ENCODE measurements at regions not wholly inside any gene's neighbourhood (a gene's known extent, or its start where the extent isn't known, plus 50 kb on each side); places are given as distances from the start of the nearest gene placed in this dataset.

DNA sequence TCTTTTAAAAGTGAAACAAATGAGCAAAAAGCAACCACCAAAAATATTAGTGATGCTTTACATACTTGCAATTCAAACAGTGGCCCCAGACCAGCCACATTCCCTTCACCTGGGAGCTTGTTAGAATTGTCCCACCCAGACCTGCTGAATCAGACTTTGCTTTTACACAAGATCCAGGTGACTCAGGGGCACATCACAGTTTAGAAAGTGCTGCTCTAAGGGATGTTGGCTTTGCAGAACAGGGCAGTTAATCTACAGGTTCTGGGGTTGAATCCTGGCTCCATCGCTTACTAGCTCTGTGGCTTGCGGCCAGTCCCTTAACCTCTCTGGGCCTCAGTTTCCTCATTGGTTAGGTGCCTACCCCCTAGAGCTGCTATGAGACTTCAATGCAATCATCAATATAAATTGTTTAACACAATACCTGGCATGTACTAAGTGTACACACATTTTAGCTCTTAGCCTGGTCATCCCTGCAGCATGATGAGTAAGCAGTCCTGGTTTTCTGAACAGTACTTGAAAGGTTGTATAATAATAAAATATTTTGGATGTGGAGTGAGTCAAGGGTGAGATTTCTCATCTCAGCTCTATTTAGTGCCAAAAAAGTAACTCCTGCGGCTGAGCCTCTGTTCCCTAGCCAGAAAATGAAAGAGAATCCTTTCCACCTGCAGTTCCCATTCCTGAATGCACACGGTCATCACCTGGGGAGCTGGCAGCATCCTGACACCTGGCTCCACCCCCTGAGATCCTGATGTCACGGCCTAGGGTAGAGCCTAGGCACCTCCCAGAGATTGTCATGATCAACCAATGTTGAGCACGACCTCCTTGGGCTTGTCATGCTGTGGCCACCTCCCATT lies 162.7 kb downstream of the ANKRD60 start:
- TF ChIP-seq, protein P1, sequence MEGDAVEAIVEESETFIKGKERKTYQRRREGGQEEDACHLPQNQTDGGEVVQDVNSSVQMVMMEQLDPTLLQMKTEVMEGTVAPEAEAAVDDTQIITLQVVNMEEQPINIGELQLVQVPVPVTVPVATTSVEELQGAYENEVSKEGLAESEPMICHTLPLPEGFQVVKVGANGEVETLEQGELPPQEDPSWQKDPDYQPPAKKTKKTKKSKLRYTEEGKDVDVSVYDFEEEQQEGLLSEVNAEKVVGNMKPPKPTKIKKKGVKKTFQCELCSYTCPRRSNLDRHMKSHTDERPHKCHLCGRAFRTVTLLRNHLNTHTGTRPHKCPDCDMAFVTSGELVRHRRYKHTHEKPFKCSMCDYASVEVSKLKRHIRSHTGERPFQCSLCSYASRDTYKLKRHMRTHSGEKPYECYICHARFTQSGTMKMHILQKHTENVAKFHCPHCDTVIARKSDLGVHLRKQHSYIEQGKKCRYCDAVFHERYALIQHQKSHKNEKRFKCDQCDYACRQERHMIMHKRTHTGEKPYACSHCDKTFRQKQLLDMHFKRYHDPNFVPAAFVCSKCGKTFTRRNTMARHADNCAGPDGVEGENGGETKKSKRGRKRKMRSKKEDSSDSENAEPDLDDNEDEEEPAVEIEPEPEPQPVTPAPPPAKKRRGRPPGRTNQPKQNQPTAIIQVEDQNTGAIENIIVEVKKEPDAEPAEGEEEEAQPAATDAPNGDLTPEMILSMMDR (conservative IDR thresholded peaks at IDR 0.05; ENCODE audit: low read depth, low read length) = no peak
- no peak for TF ChIP-seq EZH2phosphoT487 (IDR thresholded peaks at IDR 0.05; ENCODE audit: borderline replicate concordance, low read length)
